ENCODE measurements at regions not wholly inside any gene's neighbourhood (a gene's known extent, or its start where the extent isn't known, plus 50 kb on each side); places are given as distances from the start of the nearest gene placed in this dataset.

DNA sequence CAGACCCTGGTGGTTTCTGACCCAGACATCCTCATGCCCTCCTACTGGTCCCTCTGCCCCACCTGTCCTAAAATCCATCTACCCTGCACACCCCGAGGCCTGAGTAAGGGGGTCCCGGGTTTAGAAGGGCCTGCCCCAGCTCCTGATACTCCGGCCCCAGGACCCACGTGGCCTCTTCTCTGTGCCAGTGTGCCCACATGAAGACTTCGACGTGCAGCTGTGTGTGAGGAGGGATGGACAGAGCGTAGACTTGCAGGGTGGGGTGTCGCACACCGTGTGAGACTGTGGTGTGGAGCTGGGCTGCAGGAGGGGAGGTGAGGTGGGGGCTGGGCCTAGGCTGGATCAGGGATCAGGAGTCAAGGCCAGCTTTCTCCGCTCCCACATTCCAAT, 461.1 kb downstream of the PTPRU start:
- TF ChIP-seq RARB (CRISPR knock-in tag; IDR thresholded peaks at IDR 0.05), result no peak
- TF ChIP-seq ISL1 (CRISPR knock-in tag; IDR thresholded peaks at IDR 0.05), result no peak
- no peak for TF ChIP-seq TCF4 (CRISPR knock-in tag; IDR thresholded peaks at IDR 0.05; ENCODE audit: borderline replicate concordance)
- TF ChIP-seq SNAI2 (CRISPR knock-in tag; IDR thresholded peaks at IDR 0.05), result no peak
- no peak for TF ChIP-seq ESRRG (CRISPR knock-in tag; IDR thresholded peaks at IDR 0.05)
- no peak for TF ChIP-seq ZNF70 (CRISPR knock-in tag; IDR thresholded peaks at IDR 0.05)
- TF ChIP-seq ZFP3 (CRISPR knock-in tag; IDR thresholded peaks at IDR 0.05), result no peak
- TF ChIP-seq, protein P1, sequence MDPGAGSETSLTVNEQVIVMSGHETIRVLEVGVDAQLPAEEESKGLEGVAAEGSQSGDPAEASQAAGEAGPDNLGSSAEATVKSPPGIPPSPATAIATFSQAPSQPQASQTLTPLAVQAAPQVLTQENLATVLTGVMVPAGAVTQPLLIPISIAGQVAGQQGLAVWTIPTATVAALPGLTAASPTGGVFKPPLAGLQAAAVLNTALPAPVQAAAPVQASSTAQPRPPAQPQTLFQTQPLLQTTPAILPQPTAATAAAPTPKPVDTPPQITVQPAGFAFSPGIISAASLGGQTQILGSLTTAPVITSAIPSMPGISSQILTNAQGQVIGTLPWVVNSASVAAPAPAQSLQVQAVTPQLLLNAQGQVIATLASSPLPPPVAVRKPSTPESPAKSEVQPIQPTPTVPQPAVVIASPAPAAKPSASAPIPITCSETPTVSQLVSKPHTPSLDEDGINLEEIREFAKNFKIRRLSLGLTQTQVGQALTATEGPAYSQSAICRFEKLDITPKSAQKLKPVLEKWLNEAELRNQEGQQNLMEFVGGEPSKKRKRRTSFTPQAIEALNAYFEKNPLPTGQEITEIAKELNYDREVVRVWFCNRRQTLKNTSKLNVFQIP (CRISPR knock-in tag; IDR thresholded peaks at IDR 0.05; ENCODE audit: borderline replicate concordance, low read depth), result no peak
- ATAC-seq, result no peak

DNA sequence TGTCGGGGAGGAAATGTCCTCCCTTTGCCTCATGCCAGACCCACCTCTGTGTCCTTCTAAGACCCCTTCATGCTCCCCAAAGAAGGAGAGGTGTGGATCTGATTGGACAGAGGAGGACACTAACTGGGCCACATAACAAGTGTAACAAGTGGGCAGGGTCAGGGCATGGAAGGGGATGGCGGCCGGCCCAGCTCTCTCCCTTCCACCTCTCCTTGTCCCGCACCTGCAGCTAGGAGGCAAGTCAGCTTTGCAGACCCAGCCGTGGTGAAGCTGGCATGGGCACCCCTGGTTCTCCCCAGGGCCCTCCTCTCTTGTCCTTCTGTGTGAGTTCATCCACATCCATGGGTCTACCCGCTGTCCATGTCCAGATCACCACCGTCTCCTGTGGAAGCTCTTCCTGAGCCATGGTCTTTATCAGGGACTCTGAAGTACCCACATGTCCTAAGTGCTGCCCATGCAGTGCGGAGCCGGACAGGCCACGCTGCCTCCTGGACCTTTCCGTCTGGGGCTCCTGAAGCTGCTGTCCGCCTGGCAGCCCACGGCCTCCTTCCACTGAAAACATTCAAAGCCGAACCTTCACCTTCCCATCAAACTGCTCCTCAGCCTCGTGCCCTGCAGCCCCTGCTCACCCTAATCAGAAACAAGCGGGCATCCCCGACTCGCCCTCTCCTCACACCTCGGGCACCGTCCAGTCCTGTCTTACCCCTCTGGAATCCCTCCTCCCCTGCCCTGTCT, 460.5 kb downstream of the PTPRU start:
- TF ChIP-seq, protein P2, sequence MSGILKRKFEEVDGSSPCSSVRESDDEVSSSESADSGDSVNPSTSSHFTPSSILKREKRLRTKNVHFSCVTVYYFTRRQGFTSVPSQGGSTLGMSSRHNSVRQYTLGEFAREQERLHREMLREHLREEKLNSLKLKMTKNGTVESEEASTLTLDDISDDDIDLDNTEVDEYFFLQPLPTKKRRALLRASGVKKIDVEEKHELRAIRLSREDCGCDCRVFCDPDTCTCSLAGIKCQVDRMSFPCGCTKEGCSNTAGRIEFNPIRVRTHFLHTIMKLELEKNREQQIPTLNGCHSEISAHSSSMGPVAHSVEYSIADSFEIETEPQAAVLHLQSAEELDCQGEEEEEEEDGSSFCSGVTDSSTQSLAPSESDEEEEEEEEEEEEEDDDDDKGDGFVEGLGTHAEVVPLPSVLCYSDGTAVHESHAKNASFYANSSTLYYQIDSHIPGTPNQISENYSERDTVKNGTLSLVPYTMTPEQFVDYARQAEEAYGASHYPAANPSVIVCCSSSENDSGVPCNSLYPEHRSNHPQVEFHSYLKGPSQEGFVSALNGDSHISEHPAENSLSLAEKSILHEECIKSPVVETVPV (CRISPR knock-in tag; IDR thresholded peaks at IDR 0.05), result no peak
- no peak for TF ChIP-seq ZC3H10 (CRISPR knock-in tag; IDR thresholded peaks at IDR 0.05)
- TF ChIP-seq ZNF8 (CRISPR knock-in tag; IDR thresholded peaks at IDR 0.05), result no peak
- TF ChIP-seq, protein P3, sequence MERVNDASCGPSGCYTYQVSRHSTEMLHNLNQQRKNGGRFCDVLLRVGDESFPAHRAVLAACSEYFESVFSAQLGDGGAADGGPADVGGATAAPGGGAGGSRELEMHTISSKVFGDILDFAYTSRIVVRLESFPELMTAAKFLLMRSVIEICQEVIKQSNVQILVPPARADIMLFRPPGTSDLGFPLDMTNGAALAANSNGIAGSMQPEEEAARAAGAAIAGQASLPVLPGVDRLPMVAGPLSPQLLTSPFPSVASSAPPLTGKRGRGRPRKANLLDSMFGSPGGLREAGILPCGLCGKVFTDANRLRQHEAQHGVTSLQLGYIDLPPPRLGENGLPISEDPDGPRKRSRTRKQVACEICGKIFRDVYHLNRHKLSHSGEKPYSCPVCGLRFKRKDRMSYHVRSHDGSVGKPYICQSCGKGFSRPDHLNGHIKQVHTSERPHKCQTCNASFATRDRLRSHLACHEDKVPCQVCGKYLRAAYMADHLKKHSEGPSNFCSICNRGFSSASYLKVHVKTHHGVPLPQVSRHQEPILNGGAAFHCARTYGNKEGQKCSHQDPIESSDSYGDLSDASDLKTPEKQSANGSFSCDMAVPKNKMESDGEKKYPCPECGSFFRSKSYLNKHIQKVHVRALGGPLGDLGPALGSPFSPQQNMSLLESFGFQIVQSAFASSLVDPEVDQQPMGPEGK (CRISPR knock-in tag; IDR thresholded peaks at IDR 0.05; ENCODE audit: borderline replicate concordance), result no peak
- no peak for TF ChIP-seq ISL1 (CRISPR knock-in tag; IDR thresholded peaks at IDR 0.05)
- TF ChIP-seq, protein P1 (CRISPR knock-in tag; IDR thresholded peaks at IDR 0.05; ENCODE audit: borderline replicate concordance, low read depth), result no peak
- TF ChIP-seq ZNF70 (CRISPR knock-in tag; IDR thresholded peaks at IDR 0.05), result no peak
- no peak for TF ChIP-seq ARNTL (CRISPR knock-in tag; IDR thresholded peaks at IDR 0.05; ENCODE audit: borderline replicate concordance, low read depth)
- no peak for TF ChIP-seq ESRRG (CRISPR knock-in tag; IDR thresholded peaks at IDR 0.05)
- TF ChIP-seq ZFP3 (CRISPR knock-in tag; IDR thresholded peaks at IDR 0.05), result no peak
- no peak for TF ChIP-seq ZFP30 (CRISPR knock-in tag; IDR thresholded peaks at IDR 0.05)
- TF ChIP-seq RARB (CRISPR knock-in tag; IDR thresholded peaks at IDR 0.05), result no peak
- TF ChIP-seq PPARA (CRISPR knock-in tag; IDR thresholded peaks at IDR 0.05; ENCODE audit: borderline replicate concordance), result no peak
- TF ChIP-seq ZNF565 (CRISPR knock-in tag; conservative IDR thresholded peaks at IDR 0.05; ENCODE audit: low read depth), result no peak
- TF ChIP-seq, protein P4, sequence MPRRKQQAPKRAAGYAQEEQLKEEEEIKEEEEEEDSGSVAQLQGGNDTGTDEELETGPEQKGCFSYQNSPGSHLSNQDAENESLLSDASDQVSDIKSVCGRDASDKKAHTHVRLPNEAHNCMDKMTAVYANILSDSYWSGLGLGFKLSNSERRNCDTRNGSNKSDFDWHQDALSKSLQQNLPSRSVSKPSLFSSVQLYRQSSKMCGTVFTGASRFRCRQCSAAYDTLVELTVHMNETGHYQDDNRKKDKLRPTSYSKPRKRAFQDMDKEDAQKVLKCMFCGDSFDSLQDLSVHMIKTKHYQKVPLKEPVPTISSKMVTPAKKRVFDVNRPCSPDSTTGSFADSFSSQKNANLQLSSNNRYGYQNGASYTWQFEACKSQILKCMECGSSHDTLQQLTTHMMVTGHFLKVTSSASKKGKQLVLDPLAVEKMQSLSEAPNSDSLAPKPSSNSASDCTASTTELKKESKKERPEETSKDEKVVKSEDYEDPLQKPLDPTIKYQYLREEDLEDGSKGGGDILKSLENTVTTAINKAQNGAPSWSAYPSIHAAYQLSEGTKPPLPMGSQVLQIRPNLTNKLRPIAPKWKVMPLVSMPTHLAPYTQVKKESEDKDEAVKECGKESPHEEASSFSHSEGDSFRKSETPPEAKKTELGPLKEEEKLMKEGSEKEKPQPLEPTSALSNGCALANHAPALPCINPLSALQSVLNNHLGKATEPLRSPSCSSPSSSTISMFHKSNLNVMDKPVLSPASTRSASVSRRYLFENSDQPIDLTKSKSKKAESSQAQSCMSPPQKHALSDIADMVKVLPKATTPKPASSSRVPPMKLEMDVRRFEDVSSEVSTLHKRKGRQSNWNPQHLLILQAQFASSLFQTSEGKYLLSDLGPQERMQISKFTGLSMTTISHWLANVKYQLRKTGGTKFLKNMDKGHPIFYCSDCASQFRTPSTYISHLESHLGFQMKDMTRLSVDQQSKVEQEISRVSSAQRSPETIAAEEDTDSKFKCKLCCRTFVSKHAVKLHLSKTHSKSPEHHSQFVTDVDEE (CRISPR knock-in tag; IDR thresholded peaks at IDR 0.05), result no peak
- no peak for TF ChIP-seq BACH2 (CRISPR knock-in tag; IDR thresholded peaks at IDR 0.05; ENCODE audit: borderline replicate concordance)
- TF ChIP-seq SNAI2 (CRISPR knock-in tag; IDR thresholded peaks at IDR 0.05), result no peak
- no peak for ATAC-seq

DNA sequence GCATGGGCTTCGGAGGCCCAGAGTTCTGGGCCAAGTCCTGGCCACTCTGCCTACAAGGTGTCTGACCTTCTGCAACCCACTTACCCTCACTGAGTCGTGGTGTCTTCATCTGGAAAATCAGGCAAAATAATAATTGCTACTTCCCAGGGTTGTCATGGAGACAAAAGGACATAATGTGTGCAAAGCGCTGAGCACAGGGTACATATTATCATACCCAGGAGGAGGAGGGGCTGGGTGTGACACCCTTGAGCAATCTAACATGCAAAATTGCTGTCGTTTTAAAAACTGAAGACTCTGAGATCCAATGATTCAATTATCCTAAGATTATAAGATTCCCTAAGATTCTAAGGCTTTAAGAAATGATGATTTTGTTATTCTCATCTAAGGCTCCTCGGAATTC, 459.5 kb downstream of the PTPRU start:
- TF ChIP-seq TCF4 (CRISPR knock-in tag; IDR thresholded peaks at IDR 0.05; ENCODE audit: borderline replicate concordance), result no peak
- TF ChIP-seq SNAI2 (CRISPR knock-in tag; IDR thresholded peaks at IDR 0.05), result no peak
- no peak for TF ChIP-seq ZFP30 (CRISPR knock-in tag; IDR thresholded peaks at IDR 0.05)
- TF ChIP-seq TOX (CRISPR knock-in tag; IDR thresholded peaks at IDR 0.05; ENCODE audit: borderline replicate concordance), result no peak
- TF ChIP-seq ZFP3 (CRISPR knock-in tag; IDR thresholded peaks at IDR 0.05), result no peak
- TF ChIP-seq RARB (CRISPR knock-in tag; IDR thresholded peaks at IDR 0.05), result no peak
- no peak for TF ChIP-seq ESRRG (CRISPR knock-in tag; IDR thresholded peaks at IDR 0.05)
- TF ChIP-seq ZC3H10 (CRISPR knock-in tag; IDR thresholded peaks at IDR 0.05), result no peak
- TF ChIP-seq, protein P3 (CRISPR knock-in tag; IDR thresholded peaks at IDR 0.05; ENCODE audit: borderline replicate concordance), result no peak
- TF ChIP-seq, protein P2 (CRISPR knock-in tag; IDR thresholded peaks at IDR 0.05), result no peak
- TF ChIP-seq, protein P1 (CRISPR knock-in tag; IDR thresholded peaks at IDR 0.05; ENCODE audit: borderline replicate concordance, low read depth), result no peak
- no peak for TF ChIP-seq ZNF565 (CRISPR knock-in tag; conservative IDR thresholded peaks at IDR 0.05; ENCODE audit: low read depth)
- TF ChIP-seq ZNF8 (CRISPR knock-in tag; IDR thresholded peaks at IDR 0.05), result no peak
- no peak for ATAC-seq
